ENCODE measurements at regions not wholly inside any gene's neighbourhood (a gene's known extent, or its start where the extent isn't known, plus 50 kb on each side); places are given as distances from the start of the nearest gene placed in this dataset.
A peak's percentile ranks its signal among the peaks of the same experiment; 100 is the strongest.
"Not testable (repeated sequence)": the region's sequence is repeated elsewhere in the genome, so short reads cannot be mapped to it uniquely, and the experiment has no call there.

GRCh38 chr9:62798884-62799850 lies 1609.3 kb downstream of the SPATA31A7 start:
- DNase-seq, result peak; percentile 33
- H3K36me3 Mint-ChIP-seq (ENCODE audit: insufficient read depth in 1 of 3, low read depth in 3 of 3); H3K14ac ChIP-seq (ENCODE audit: insufficient read depth, low read length); H2BK120ac ChIP-seq (ENCODE audit: low read depth, low read length, poor library complexity, severe bottlenecking); H3K27ac Mint-ChIP-seq; H3K23me2 ChIP-seq (ENCODE audit: insufficient read length, low read depth, low read length, poor library complexity, severe bottlenecking); H3K23ac ChIP-seq (ENCODE audit: insufficient read length, low read depth, low read length); H3T11ph ChIP-seq (ENCODE audit: low read length); H3K9me3 ChIP-seq (ENCODE audit: control insufficient read depth, low read depth, low read length); H4K8ac ChIP-seq (replicated peaks; ENCODE audit: insufficient read length, low read depth, low read length); H3K79me2 ChIP-seq (ENCODE audit: insufficient read depth, low read length); H3K18ac ChIP-seq (ENCODE audit: insufficient read length, low read depth, low read length); H2BK5ac ChIP-seq (ENCODE audit: insufficient read length, low read length); H3K9ac ChIP-seq (ENCODE audit: extremely low read depth, insufficient read length, low read length); H4K20me1 ChIP-seq (ENCODE audit: control insufficient read depth, insufficient read depth, insufficient read length); H3K56ac ChIP-seq (ENCODE audit: insufficient read length, low read depth, low read length); H3K27ac ChIP-seq (ENCODE audit: insufficient read length, low read depth, low read length); H2AFZ ChIP-seq (ENCODE audit: low read length); H2BK15ac ChIP-seq (ENCODE audit: low read depth, low read length); H4K5ac ChIP-seq (ENCODE audit: insufficient read length, low read depth, low read length); H4K91ac ChIP-seq (ENCODE audit: insufficient read length, low read depth, low read length); H2BK20ac ChIP-seq (ENCODE audit: low read depth, low read length, poor library complexity, severe bottlenecking); H3K79me1 ChIP-seq (ENCODE audit: insufficient read depth, low read depth, low read length, poor library complexity, severe bottlenecking); H3K4ac ChIP-seq (ENCODE audit: low read depth, low read length); H2AK5ac ChIP-seq (ENCODE audit: insufficient read length, low read length); H2BK12ac ChIP-seq (ENCODE audit: insufficient read length, low read depth, low read length); H3K4me1 ChIP-seq (ENCODE audit: insufficient read depth, low read length): not testable (repeated sequence)
- WGBS (ENCODE audit: extremely low coverage, insufficient read length, low lambda C conversion rate), result no CpG with 5 or more reads among the region's 35 CpGs
- Mint-ChIP-seq H3K27me3 (ENCODE audit: low read depth) (peaks cover 55% of the 10 kb centered on the region), H3K4me1 (peaks cover 28 to 30% of the 10 kb centered on the region in 2 experiments), H3K9me3 (peaks cover 20 to 23% of the 10 kb centered on the region in 2 experiments), H3K4me3 (peak overlapping the region; percentile 54 to 80)
- Histone ChIP-seq H3K27me3 (ENCODE audit: insufficient read depth, low read length) (peaks cover 40% of the 10 kb centered on the region), H3K4me2 (ENCODE audit: insufficient read depth, insufficient read length, low read length) (peak overlapping the region; percentile 11)

- H2AFZ ChIP-seq (ENCODE audit: low read length); H3K56ac ChIP-seq (ENCODE audit: insufficient read length, low read depth, low read length); H3K27ac Mint-ChIP-seq; H2BK15ac ChIP-seq (ENCODE audit: low read depth, low read length); H3K18ac ChIP-seq (ENCODE audit: insufficient read length, low read depth, low read length); H4K20me1 ChIP-seq (ENCODE audit: control insufficient read depth, insufficient read depth, insufficient read length); H3K79me2 ChIP-seq (ENCODE audit: insufficient read depth, low read length); H3K9me3 ChIP-seq (ENCODE audit: control insufficient read depth, low read depth, low read length); H3T11ph ChIP-seq (ENCODE audit: low read length); H3K14ac ChIP-seq (ENCODE audit: insufficient read depth, low read length); H3K27ac ChIP-seq (ENCODE audit: insufficient read length, low read depth, low read length); H3K4ac ChIP-seq (ENCODE audit: low read depth, low read length); H3K79me1 ChIP-seq (ENCODE audit: insufficient read depth, low read depth, low read length, poor library complexity, severe bottlenecking); H4K8ac ChIP-seq (replicated peaks; ENCODE audit: insufficient read length, low read depth, low read length); H2BK120ac ChIP-seq (ENCODE audit: low read depth, low read length, poor library complexity, severe bottlenecking); H3K36me3 Mint-ChIP-seq (ENCODE audit: insufficient read depth in 1 of 3, low read depth in 3 of 3); H2BK20ac ChIP-seq (ENCODE audit: low read depth, low read length, poor library complexity, severe bottlenecking); H4K5ac ChIP-seq (ENCODE audit: insufficient read length, low read depth, low read length); H3K4me1 ChIP-seq (ENCODE audit: insufficient read depth, low read length); H4K91ac ChIP-seq (ENCODE audit: insufficient read length, low read depth, low read length); H3K23me2 ChIP-seq (ENCODE audit: insufficient read length, low read depth, low read length, poor library complexity, severe bottlenecking); H3K23ac ChIP-seq (ENCODE audit: insufficient read length, low read depth, low read length); H2AK5ac ChIP-seq (ENCODE audit: insufficient read length, low read length); H3K9ac ChIP-seq (ENCODE audit: extremely low read depth, insufficient read length, low read length); H2BK12ac ChIP-seq (ENCODE audit: insufficient read length, low read depth, low read length); H2BK5ac ChIP-seq (ENCODE audit: insufficient read length, low read length): not testable (repeated sequence)
- peaks cover 63% of the 10 kb centered on the region for H3K27me3 Mint-ChIP-seq (ENCODE audit: low read depth)
- WGBS (ENCODE audit: extremely low coverage, insufficient read length, low lambda C conversion rate), result no CpG with 5 or more reads among the region's 36 CpGs
- DNase-seq, result peak; percentile 68
- peak overlapping the region; percentile 54 to 80 for H3K4me3 Mint-ChIP-seq
- H3K9me3 Mint-ChIP-seq, result peaks cover 22 to 23% of the 10 kb centered on the region in 2 experiments
- peaks cover 28 to 30% of the 10 kb centered on the region in 2 experiments for H3K4me1 Mint-ChIP-seq
- peaks cover 44% of the 10 kb centered on the region for H3K27me3 ChIP-seq (ENCODE audit: insufficient read depth, low read length)
- peak overlapping the region; percentile 41 for H3K4me2 ChIP-seq (ENCODE audit: insufficient read depth, insufficient read length, low read length)
These were observed 1610.1 kb downstream of the SPATA31A7 start for GRCh38 chr9:62799851-62800371.
